ENCODE measurements at regions not wholly inside any gene's neighbourhood (a gene's known extent, or its start where the extent isn't known, plus 50 kb on each side); places are given as distances from the start of the nearest gene placed in this dataset.

DNA sequence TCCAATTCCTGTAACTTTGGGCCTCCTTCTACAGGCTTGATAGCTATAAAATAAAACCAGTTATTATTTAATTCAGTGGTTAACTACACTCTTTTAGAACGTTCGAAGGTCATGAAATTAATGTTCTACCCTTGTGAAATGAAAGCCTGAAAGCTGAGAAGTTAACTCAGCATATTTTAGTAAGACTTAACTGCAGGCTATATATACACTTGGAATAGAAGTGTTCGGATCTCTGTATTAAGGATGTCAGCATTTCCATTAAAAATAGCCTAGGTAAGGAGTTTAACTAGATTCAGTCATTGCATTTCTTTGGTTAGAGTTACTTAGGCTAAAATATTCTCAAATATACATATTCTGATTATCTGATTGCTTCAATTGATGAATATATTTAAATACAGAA is 229.2 kb downstream of the MRPS30 start:
- WGBS (ENCODE audit: missing lambda C conversion rate) = 11% methylated on average over 3 of the region's 3 CpGs
- no peak for FAIRE-seq

DNA sequence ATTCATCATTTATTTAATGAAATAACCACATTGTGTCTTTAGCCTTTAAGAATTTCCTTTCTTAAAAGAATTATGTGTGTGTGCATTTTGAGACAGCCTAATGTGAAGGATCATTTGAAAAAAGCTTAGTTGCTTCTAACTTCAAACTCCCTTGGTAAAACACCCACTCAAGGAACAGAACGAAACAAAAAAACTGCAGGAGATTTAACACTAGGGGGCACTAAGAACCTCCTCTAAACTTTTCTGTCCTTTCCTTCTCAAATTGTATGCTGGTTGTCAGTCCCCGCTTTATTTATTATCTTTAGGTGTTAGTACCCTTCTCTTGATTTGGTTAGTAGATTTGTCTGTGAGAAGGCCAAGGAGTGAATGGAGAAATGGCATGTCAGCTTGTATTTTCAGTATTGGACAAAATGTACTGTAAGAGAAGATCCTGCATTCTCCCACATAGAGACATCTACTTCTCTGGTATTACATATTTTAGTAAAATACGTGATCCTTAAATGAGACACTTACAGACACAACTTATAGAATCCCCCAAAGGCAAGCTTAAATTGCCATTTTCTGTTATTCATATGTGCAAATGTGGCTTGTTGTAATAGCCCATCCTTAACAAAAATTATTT is 229.7 kb downstream of the MRPS30 start:
- peak; percentile 3 to 31 for DNase-seq (ENCODE audit: low read depth in 1 of 2, low spot score in 1 of 2)
- POLR2A ChIA-PET = no interaction called here
- Histone ChIP-seq H3K4me1 (no peaks in the 10 kb centered on the region), H3K9me3 (no peaks in the 10 kb centered on the region; the same call in 2 of the 3 replicates), H3K4me3 (no peak overlapping the region), H3K27ac (no peak overlapping the region), H3K4me2 (no peak overlapping the region)
- peak in 1 of 2 experiments; percentile 34; a peak in 1 of 6 replicates for ATAC-seq
- CTCF ChIA-PET = interaction anchor here (0.6 to 1.9 kb wide), 12 partner anchors 11 to 1080 kb away, joined by 3 to 6 read pairs (median 3); no protein-coding TSS in a partner anchor
- TF ChIP-seq, protein P1, sequence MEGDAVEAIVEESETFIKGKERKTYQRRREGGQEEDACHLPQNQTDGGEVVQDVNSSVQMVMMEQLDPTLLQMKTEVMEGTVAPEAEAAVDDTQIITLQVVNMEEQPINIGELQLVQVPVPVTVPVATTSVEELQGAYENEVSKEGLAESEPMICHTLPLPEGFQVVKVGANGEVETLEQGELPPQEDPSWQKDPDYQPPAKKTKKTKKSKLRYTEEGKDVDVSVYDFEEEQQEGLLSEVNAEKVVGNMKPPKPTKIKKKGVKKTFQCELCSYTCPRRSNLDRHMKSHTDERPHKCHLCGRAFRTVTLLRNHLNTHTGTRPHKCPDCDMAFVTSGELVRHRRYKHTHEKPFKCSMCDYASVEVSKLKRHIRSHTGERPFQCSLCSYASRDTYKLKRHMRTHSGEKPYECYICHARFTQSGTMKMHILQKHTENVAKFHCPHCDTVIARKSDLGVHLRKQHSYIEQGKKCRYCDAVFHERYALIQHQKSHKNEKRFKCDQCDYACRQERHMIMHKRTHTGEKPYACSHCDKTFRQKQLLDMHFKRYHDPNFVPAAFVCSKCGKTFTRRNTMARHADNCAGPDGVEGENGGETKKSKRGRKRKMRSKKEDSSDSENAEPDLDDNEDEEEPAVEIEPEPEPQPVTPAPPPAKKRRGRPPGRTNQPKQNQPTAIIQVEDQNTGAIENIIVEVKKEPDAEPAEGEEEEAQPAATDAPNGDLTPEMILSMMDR (IDR thresholded peaks at IDR 0.05) = peak; percentile 48
- TF ChIP-seq NPAS2 (CRISPR knock-in tag; IDR thresholded peaks at IDR 0.05; ENCODE audit: borderline replicate concordance) = no peak
- TF ChIP-seq CHD2 (IDR thresholded peaks at IDR 0.05; ENCODE audit: low read length, partially characterized antibody) = no peak
- peak; percentile 42 to 47; a peak in 3 of 5 replicates for TF ChIP-seq RAD21 (conservative IDR thresholded peaks at IDR 0.05 in 1 of 2, IDR thresholded peaks at IDR 0.05 in 1 of 2)
- peak; percentile 32; the same call in 1 of the 3 replicates for TF ChIP-seq SMC3 (IDR thresholded peaks at IDR 0.05)
- no peak for TF ChIP-seq MAZ (IDR thresholded peaks at IDR 0.05; ENCODE audit: borderline replicate concordance, low read depth, low read length)
- no peak for FAIRE-seq
- WGBS (ENCODE audit: missing lambda C conversion rate) = 4% methylated on average over 3 of the region's 3 CpGs

More for the DNA sequence above, 229.2 kb downstream of the MRPS30 start:
- TF ChIP-seq TP53 (CRISPR knock-in tag; IDR thresholded peaks at IDR 0.05) = no peak
- no peak for TF ChIP-seq FOSB (CRISPR knock-in tag; IDR thresholded peaks at IDR 0.05)
- no peak for TF ChIP-seq HOXA7 (CRISPR knock-in tag; IDR thresholded peaks at IDR 0.05)
- TF ChIP-seq RNF2 (IDR thresholded peaks at IDR 0.05; ENCODE audit: borderline replicate concordance, low read depth) = no peak
- no peak for TF ChIP-seq NPAS2 (CRISPR knock-in tag; IDR thresholded peaks at IDR 0.05; ENCODE audit: borderline replicate concordance)
- no peak for TF ChIP-seq POLR2A (IDR thresholded peaks at IDR 0.05; ENCODE audit: low read length)
- TF ChIP-seq EHMT2 (IDR thresholded peaks at IDR 0.05; ENCODE audit: low read depth) = no peak
- no peak for TF ChIP-seq FOXS1 (CRISPR knock-in tag; IDR thresholded peaks at IDR 0.05)
- TF ChIP-seq ZNF302 (CRISPR knock-in tag; IDR thresholded peaks at IDR 0.05) = no peak
- Histone ChIP-seq H3K27ac (no peak overlapping the region), H3K4me3 (no peak overlapping the region), H3K9me3 (no peaks in the 10 kb centered on the region; the same call in 2 of the 3 replicates), H3K4me1 (no peaks in the 10 kb centered on the region), H3K4me2 (no peak overlapping the region)
- CTCF ChIA-PET = interaction anchor here (0.8 to 1.9 kb wide), 11 partner anchors 11 to 1080 kb away, joined by 3 to 7 read pairs (median 3); partner anchors contain the start of gene HCN1
- DNase-seq (ENCODE audit: low read depth in 1 of 2, low spot score in 1 of 2) (no peak), ATAC-seq (no peak)
- POLR2A ChIA-PET = no interaction called here

- Histone ChIP-seq H3K4me3 (no peak overlapping the region), H3K9me3 (no peaks in the 10 kb centered on the region), H3K4me1 (no peaks in the 10 kb centered on the region), H3K4me2 (no peak overlapping the region), H3K27ac (no peak overlapping the region)
- no peak for FAIRE-seq
- 2% methylated on average over 1 of the region's 1 CpG for WGBS (ENCODE audit: missing lambda C conversion rate)
- no peak for ATAC-seq
- DNase-seq (ENCODE audit: low read depth in 1 of 2, low spot score in 1 of 2) = no peak
- ChIA-PET CTCF (no interaction called here), POLR2A (no interaction called here)
- no peak for TF ChIP-seq POLR2A (IDR thresholded peaks at IDR 0.05; ENCODE audit: low read length)
- TF ChIP-seq CBX8 (IDR thresholded peaks at IDR 0.05) = no peak
- TF ChIP-seq HOXB13 (CRISPR knock-in tag; IDR thresholded peaks at IDR 0.05; ENCODE audit: low read depth) = no peak
- TF ChIP-seq MAFK (IDR thresholded peaks at IDR 0.05; ENCODE audit: partially characterized antibody) = peak; percentile 60
- TF ChIP-seq NFE2L2 (conservative IDR thresholded peaks at IDR 0.05; ENCODE audit: low read length) = peak; percentile 54
- TF ChIP-seq ATOH8 (CRISPR knock-in tag; IDR thresholded peaks at IDR 0.05; ENCODE audit: low read depth) = no peak
Measured at GRCh38 chr5:45042283-45042682, 233.5 kb downstream of the MRPS30 start.
